ENCODE measurements at regions not wholly inside any gene's neighbourhood (a gene's known extent, or its start where the extent isn't known, plus 50 kb on each side); places are given as distances from the start of the nearest gene placed in this dataset.

GRCh38 chr13:65656740-65657329 lies 1573.3 kb downstream of the PCDH9 start:
- peak in 2 of 6 experiments; percentile 5 to 46 for TF ChIP-seq CTCF (IDR thresholded peaks at IDR 0.05)
- no peak for TF ChIP-seq POLR2A (IDR thresholded peaks at IDR 0.05)
